Mammary epithelial cell (primary cell): ENCODE measurements at regions not wholly inside any gene's neighbourhood (a gene's known extent, or its start where the extent isn't known, plus 50 kb on each side); places are given as distances from the start of the nearest gene placed in this dataset.

ENCODE experiments used
- EZH2 ChIP-seq: IDR thresholded peaks from 2 replicates; pipeline ENCODE4 v1.6.1; 2012; ENCODE audit warnings: low read length, inconsistent platforms, borderline replicate concordance
- TF ChIP-seq, protein P1 (sequence below), 2 donors: IDR thresholded peaks in 1 of 2; conservative IDR thresholded peaks in 1 of 2; 2 replicates each; pipeline ENCODE4 v1.5.1; 2011 to 2012; ENCODE audit warnings: inconsistent platforms in 2 of 2, low read length in 2 of 2, mild to moderate bottlenecking in 2 of 2, control low read depth in 1 of 2, low read depth in 1 of 2; ENCODE audit not compliant: insufficient read depth in 1 of 2; ENCODE audit errors: extremely low read depth in 1 of 2

DNA sequence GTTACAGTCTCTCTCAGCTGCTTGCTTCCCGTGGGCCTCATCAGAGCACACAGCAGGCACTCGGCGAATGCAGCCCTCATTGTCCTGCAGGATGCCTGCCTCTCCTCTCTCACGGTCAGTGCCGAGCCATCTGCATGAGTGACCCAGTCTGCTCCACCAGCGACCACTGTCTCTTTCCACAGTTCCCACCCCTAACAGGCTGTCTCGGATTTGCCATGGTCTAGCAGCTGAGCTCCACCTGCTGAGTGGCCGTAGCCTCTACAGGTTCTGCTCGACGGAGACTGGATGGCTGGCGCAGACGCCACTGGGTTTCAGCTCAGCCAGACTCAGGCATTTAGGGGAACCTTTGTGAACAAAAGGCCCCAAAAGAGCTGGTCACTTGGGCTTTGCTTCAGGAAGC, 209.4 kb upstream of the FOXK1 start:
- TF ChIP-seq, protein P1, sequence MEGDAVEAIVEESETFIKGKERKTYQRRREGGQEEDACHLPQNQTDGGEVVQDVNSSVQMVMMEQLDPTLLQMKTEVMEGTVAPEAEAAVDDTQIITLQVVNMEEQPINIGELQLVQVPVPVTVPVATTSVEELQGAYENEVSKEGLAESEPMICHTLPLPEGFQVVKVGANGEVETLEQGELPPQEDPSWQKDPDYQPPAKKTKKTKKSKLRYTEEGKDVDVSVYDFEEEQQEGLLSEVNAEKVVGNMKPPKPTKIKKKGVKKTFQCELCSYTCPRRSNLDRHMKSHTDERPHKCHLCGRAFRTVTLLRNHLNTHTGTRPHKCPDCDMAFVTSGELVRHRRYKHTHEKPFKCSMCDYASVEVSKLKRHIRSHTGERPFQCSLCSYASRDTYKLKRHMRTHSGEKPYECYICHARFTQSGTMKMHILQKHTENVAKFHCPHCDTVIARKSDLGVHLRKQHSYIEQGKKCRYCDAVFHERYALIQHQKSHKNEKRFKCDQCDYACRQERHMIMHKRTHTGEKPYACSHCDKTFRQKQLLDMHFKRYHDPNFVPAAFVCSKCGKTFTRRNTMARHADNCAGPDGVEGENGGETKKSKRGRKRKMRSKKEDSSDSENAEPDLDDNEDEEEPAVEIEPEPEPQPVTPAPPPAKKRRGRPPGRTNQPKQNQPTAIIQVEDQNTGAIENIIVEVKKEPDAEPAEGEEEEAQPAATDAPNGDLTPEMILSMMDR (conservative IDR thresholded peaks at IDR 0.05 in 1 of 2, IDR thresholded peaks at IDR 0.05 in 1 of 2; ENCODE audit: extremely low read depth in 1 of 2, insufficient read depth in 1 of 2, low read depth in 1 of 2, low read length in 2 of 2): no peak
- TF ChIP-seq EZH2: no peak
